Keratinocyte (primary cell): ENCODE measurements at regions not wholly inside any gene's neighbourhood (a gene's known extent, or its start where the extent isn't known, plus 50 kb on each side); places are given as distances from the start of the nearest gene placed in this dataset.

ENCODE experiments used
- EZH2 ChIP-seq: IDR thresholded peaks from one replicate; pipeline ENCODE4 v1.6.1; 2012; ENCODE audit warnings: inconsistent platforms, mild to moderate bottlenecking, low read length, moderate library complexity
- TF ChIP-seq, protein P1 (sequence below), 3 experiments: IDR thresholded peaks in 1 of 3; conservative IDR thresholded peaks in 1 of 3; optimal IDR thresholded peaks in 1 of 3; 2 replicates in 2 of 3; 3 replicates in 1 of 3; pipeline versions ENCODE3 to v1.5.1; 2011; ENCODE audit warnings: low read length in 3 of 3, mild to moderate bottlenecking in 3 of 3, moderate library complexity in 2 of 3, control low read depth in 1 of 3, inconsistent platforms in 1 of 3; ENCODE audit not compliant: insufficient read depth in 2 of 3; ENCODE audit errors: extremely low read depth in 1 of 3

DNA sequence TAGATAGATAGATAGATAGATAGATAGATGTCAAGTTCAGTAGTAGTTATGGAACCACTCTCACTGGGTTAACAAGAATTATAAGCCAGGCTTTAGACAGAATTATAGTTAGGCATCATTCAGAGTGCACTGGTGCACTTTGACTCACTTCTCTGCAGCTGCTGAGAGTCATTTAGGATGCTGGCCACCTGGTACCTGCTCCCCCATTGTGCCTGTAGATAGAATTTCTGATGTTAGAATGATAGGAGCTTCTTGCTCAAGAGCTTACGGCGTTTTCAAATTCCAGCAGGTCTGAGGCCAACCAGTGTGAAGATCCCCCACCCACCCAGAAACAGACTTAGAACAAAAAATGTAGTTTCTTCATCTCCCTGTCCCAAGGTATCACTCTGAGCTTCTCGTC lies 107.8 kb upstream of the HMCN1 start:
- TF ChIP-seq, protein P1, sequence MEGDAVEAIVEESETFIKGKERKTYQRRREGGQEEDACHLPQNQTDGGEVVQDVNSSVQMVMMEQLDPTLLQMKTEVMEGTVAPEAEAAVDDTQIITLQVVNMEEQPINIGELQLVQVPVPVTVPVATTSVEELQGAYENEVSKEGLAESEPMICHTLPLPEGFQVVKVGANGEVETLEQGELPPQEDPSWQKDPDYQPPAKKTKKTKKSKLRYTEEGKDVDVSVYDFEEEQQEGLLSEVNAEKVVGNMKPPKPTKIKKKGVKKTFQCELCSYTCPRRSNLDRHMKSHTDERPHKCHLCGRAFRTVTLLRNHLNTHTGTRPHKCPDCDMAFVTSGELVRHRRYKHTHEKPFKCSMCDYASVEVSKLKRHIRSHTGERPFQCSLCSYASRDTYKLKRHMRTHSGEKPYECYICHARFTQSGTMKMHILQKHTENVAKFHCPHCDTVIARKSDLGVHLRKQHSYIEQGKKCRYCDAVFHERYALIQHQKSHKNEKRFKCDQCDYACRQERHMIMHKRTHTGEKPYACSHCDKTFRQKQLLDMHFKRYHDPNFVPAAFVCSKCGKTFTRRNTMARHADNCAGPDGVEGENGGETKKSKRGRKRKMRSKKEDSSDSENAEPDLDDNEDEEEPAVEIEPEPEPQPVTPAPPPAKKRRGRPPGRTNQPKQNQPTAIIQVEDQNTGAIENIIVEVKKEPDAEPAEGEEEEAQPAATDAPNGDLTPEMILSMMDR (optimal IDR thresholded peaks at IDR 0.05 in 1 of 3, IDR thresholded peaks at IDR 0.05 in 1 of 3, conservative IDR thresholded peaks at IDR 0.05 in 1 of 3; ENCODE audit: extremely low read depth in 1 of 3, insufficient read depth in 2 of 3, low read length in 3 of 3), result no peak
- no peak for TF ChIP-seq EZH2
